Chondrocyte (in vitro differentiated cells): ENCODE measurements at regions not wholly inside any gene's neighbourhood (a gene's known extent, or its start where the extent isn't known, plus 50 kb on each side); places are given as distances from the start of the nearest gene placed in this dataset.

ENCODE experiments used
- DNase-seq: peaks from one replicate; pipeline ENCODE4 v3.0.0; 2021; ENCODE audit warnings: mixed read lengths, low spot score
- H3K27ac Mint-ChIP-seq: one replicate; pipeline ENCODE4 v1.8.0; 2021; ENCODE audit warnings: mild to moderate bottlenecking, moderate library complexity, mixed read lengths; ENCODE audit not compliant: unreplicated experiment
- H3K27me3 Mint-ChIP-seq: 2 replicates; pipeline ENCODE4 v1.8.0; 2021; ENCODE audit warnings: low read depth, mixed read lengths
- H3K36me3 Mint-ChIP-seq: 2 replicates; pipeline ENCODE4 v1.8.0; 2021; ENCODE audit warnings: low read depth, mixed read lengths
- H3K4me1 Mint-ChIP-seq: 2 replicates; pipeline ENCODE4 v1.8.0; 2021; ENCODE audit warnings: low read depth, mild to moderate bottlenecking, mixed read lengths
- H3K4me3 Mint-ChIP-seq: one replicate; pipeline ENCODE4 v1.8.0; 2021; ENCODE audit warnings: mild to moderate bottlenecking, moderate library complexity, mixed read lengths; ENCODE audit not compliant: unreplicated experiment
- H3K9me3 Mint-ChIP-seq: 2 replicates; pipeline ENCODE4 v1.8.0; 2021; ENCODE audit warnings: low read depth, mixed read lengths
- CTCF ChIP-seq: fragments of 200-600 bp; sonication (generic); IDR thresholded peaks from 2 replicates; pipeline ENCODE4 v1.5.0; 2021; ENCODE audit warnings: antibody characterized with exemption, mild to moderate bottlenecking, moderate library complexity

- Mint-ChIP-seq H3K4me3 (no peak overlapping the region), H3K27me3 (peaks cover 11% of the 10 kb centered on the region), H3K9me3 (peaks cover 1% of the 10 kb centered on the region), H3K4me1 (peaks cover 7% of the 10 kb centered on the region), H3K36me3 (peaks cover 2% of the 10 kb centered on the region), H3K27ac (no peak overlapping the region)
- TF ChIP-seq CTCF: no peak
- DNase-seq: no peak
These were observed 377.0 kb upstream of the TNRC6C start for GRCh38 chr17:77581480-77581879.

GRCh38 chr17:77585142-77585860 is 373.2 kb upstream of the TNRC6C start:
- no peak for TF ChIP-seq CTCF
- H3K4me3 Mint-ChIP-seq: no peak overlapping the region
- no peak overlapping the region for H3K27ac Mint-ChIP-seq
- no peak for DNase-seq
- peaks cover 5% of the 10 kb centered on the region for H3K27me3 Mint-ChIP-seq
- H3K36me3 Mint-ChIP-seq: peaks cover 6% of the 10 kb centered on the region
- peaks cover 15% of the 10 kb centered on the region for H3K9me3 Mint-ChIP-seq
- H3K4me1 Mint-ChIP-seq: peaks cover 7% of the 10 kb centered on the region

GRCh38 chr17:77590951-77591735 is 367.4 kb upstream of the TNRC6C start:
- Mint-ChIP-seq H3K27me3 (peaks cover 20% of the 10 kb centered on the region), H3K4me3 (no peak overlapping the region), H3K4me1 (peaks cover 3% of the 10 kb centered on the region), H3K27ac (no peak overlapping the region), H3K9me3 (peaks cover 15% of the 10 kb centered on the region), H3K36me3 (peaks cover 6% of the 10 kb centered on the region)
- peak; percentile 12 for DNase-seq
- no peak for TF ChIP-seq CTCF

GRCh38 chr17:77592106-77592865 is 366.2 kb upstream of the TNRC6C start:
- Mint-ChIP-seq H3K27ac (no peak overlapping the region), H3K36me3 (peaks cover 1% of the 10 kb centered on the region), H3K4me1 (peaks cover 3% of the 10 kb centered on the region), H3K4me3 (no peak overlapping the region), H3K9me3 (peaks cover 5% of the 10 kb centered on the region), H3K27me3 (peaks cover 15% of the 10 kb centered on the region)
- DNase-seq: no peak
- TF ChIP-seq CTCF: no peak

- Mint-ChIP-seq H3K36me3 (no peaks in the 10 kb centered on the region), H3K27ac (no peak overlapping the region), H3K9me3 (no peaks in the 10 kb centered on the region), H3K4me1 (peaks cover 3% of the 10 kb centered on the region), H3K27me3 (peaks cover 14% of the 10 kb centered on the region), H3K4me3 (no peak overlapping the region)
- no peak for TF ChIP-seq CTCF
- no peak for DNase-seq
These were observed 365.4 kb upstream of the TNRC6C start for GRCh38 chr17:77593081-77593480.
